ENCODE measurements at regions not wholly inside any gene's neighbourhood (a gene's known extent, or its start where the extent isn't known, plus 50 kb on each side); places are given as distances from the start of the nearest gene placed in this dataset.
"Not testable (repeated sequence)": the region's sequence is repeated elsewhere in the genome, so short reads cannot be mapped to it uniquely, and the experiment has no call there.

GRCh38 chrX:148080593-148080992 lies 99.5 kb downstream of the FMR1NB start:
- no peak for DNase-seq

DNA sequence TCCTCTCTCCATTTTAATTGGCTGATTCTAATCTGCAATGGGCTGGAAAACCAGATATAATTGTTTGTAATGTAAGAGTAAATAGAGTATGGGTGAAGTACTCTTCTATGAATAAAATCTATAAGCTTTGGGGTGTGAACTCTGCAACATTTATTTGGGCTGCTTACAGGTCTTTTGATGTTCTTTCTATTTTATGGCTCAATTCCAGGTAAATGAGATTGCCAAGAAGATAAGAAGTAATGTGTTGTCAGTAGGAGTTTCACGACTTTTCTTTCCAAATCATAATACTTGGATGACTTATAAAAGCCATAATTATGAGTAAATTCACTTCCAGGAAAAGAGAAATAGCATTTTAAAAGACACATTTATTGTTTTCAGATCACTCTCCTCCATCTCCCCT lies 103.5 kb downstream of the FMR1NB start:
- DNase-seq = no peak

- DNase-seq = no peak
Observed at GRCh38 chrX:148120151-148120550, 139.0 kb downstream of the FMR1NB start.

DNA sequence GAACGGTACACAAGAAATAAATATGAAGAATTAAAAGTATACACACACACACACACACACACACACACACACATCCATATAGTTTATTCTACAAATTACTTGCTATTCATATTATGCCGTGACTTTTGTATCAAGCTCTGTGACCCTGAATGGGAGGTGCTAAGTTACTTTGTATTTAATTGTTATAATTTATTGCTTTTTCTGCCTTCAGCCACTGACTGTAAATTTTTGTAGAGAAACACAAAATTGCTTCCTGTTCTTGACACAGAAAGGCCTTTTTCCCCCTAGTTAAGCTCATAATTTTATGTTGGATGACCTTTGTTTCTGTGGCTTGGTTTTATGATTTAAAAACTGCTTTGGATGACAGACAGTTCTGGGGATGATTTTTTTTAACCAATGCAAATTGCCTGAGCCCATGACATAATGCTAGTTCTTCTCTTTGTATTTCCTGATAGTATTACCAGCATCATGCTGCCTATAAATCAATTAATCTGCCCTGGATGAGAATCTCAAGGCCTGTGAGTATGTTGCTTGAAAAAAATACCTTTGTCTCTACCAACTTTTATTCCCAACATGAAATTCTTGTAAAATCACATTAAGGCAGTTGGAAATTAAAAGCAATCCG lies 140.0 kb downstream of the FMR1NB start:
- DNase-seq = no peak

DNA sequence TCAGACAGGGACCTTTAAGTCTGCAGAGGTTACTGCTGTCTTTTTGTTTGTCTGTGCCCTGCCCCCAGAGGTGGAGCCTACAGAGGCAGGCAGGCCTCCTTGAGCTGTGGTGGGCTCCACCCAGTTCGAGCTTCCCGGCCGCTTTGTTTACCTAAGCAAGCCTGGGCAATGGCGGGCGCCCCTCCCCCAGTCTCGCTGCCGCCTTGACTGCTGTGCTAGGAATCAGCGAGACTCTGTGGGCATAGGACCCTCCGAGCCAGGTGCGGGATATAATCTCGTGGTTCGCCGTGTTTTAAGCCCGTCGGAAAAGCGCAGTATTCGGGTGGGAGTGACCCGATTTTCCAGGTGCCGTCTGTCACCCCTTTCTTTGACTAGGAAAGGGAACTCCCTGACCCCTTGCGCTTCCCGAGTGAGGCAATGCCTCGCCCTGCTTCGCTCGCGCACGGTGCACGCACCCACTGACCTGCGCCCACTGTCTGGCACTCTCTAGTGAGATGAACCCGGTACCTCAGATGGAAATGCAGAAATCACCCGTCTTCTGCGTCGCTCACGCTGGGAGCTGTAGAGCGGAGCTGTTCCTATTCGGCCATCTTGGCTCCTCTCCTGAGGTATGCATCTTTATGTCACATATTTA lies 147.9 kb downstream of the FMR1NB start:
- DNase-seq = not testable (repeated sequence)

GRCh38 chrX:148133105-148133725 lies 152.1 kb downstream of the FMR1NB start:
- DNase-seq = no peak

DNA sequence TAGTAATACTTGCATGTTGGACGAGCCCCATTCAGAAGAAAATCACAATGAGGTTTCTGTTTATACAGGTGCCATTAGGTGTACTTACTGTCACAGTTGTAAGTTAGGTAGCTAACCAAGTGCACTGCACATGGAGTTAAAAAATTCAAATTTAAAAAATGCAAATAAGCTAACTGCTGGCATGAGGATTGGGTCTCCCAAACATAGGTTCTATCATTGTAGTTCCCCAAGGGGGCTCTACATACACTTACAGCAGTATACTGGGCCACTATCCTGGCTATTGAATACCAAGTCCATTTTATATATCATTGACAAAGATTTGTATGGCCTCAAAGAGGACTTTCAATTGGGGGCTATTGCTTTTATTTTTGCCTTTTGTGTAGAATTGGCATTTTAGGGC lies 153.4 kb downstream of the FMR1NB start:
- DNase-seq = no peak

DNA sequence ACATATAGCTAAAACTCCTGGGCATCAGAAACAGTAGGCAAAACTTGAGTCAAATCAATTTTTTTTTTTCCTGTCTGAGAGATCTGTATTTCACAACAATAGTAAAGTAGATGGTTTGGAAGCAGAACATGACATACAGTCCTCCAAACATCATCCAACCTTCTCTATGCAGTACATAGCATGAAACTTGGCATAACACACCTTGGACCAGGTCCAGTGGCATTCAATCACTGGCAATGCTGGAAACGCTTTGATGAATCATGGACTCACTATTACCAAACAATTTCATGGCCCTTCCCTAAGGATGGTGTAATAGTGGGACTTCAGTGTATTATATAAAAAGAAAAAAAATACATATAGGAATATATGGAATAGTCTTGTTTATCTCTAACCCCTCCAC lies 154.6 kb downstream of the FMR1NB start:
- DNase-seq = no peak

DNA sequence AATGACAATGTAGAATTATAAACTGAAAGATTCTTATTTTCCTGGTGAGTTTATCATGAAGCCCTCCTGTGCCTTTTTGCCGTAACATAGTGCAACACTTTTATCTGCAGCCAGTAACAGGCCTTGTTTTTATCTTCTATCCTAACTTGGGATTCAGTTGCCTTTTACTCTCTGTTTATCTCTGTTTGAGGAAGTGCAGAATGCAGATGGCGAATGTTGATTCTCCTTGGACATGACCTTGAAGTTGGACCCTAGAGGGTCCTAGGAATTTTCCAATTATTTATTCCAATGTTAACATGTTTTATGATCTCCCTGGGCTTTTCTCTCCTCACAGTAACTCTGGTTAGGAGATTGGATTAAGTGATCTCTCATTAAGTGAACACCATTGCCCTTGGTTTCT lies 165.0 kb downstream of the FMR1NB start:
- DNase-seq = no peak

GRCh38 chrX:148156986-148157385 lies 175.8 kb downstream of the FMR1NB start:
- DNase-seq = no peak

DNA sequence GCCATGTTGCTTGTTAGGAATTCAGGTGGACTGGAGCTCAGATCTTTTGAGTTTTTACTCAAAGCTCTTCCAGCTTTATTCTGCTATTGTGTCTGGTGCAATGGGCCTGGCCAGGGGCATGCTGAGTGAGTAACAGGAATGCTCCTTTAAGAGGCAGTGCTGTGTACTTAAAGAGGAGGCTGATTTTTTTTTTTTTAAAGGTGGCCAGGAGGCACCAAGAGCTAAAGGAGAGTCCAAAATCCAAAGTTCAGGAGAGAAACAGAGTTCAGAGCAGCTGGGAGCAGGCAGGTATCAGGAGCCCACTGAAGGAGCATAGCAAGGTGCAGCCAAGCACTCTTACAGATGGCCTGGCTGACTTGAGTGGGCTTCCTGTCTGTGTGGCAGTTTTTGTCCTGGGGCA lies 178.7 kb downstream of the FMR1NB start:
- no peak for DNase-seq

DNA sequence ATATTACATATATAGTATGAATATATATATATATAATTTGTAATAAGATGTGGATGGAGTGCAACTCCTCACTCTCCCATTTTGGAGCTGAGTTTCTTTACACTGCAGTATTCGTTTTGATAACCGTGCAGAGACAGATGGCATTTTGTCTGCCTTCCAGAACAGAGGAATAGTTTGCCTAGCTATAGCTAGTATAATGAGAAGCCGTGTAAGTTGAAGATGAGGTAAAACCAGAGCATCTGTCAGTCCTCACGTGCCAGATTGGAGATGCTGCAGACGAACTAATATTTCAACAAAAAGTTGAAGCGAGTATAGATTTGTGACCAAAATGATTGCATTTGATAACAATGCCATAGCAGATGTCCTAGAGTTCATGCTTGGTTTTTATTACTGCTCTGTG lies 180.6 kb downstream of the FMR1NB start:
- DNase-seq = no peak

DNA sequence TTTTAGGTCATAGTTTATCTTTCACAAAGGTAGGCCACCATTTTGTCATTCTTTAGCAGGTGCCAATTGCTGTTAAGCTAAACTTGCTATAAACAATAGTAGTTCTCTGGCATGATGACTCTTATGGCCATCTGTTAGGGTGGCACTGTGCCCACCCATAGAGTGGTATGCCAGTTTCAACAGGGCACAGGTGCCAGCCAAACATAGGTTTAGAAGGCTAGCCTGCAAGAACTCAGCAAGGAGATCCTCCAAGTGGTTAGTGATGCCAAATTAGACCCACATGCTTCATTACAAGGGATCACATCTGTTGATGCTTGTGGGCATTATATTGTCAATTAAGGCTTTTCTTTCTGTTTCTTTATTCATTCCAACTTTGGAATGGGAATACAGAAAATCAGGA lies 204.5 kb downstream of the FMR1NB start:
- no peak for DNase-seq

- no peak for DNase-seq
Observed at GRCh38 chrX:148192547-148192946, 211.4 kb downstream of the FMR1NB start.

DNA sequence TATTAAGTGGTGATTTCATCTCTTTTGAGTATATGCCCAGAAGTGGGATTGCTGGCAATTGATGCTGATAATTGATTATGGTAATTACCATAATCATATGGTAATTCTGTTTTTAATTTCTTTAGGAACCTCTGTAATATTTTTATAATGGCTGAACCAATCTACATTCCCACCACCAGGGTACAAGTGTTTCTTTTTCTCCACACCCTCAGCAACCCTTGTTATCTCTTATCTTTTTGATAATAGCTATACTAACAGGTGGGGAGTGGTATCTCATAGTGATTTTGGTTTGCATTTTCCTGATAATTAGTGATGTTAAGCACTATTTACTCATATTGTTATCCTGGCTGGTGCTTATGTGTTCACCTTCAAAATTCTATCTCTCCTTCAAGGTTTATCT lies 212.6 kb downstream of the FMR1NB start:
- DNase-seq = no peak

DNA sequence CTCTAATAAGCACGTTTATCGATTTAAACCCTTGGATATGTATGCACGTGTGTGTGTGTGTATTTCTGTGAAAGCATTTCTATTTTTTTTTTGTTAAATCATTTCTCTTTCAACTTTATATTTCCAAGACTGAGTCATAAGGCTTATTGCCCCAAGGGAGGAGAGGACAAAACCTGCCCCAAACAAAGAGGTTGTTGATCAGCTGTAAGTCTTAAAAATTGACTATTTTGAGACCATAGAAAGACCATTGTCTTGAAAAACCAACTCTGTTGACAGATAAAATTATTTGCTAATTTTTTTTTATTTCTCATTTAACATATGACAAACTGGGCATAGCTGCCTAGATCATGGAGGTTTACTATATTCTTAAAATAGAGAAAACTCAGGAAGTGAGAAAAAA lies 222.4 kb downstream of the FMR1NB start:
- no peak for DNase-seq

GRCh38 chrX:148204195-148204594 lies 223.1 kb downstream of the FMR1NB start:
- DNase-seq = no peak

GRCh38 chrX:148214786-148215185 lies 233.6 kb downstream of the FMR1NB start:
- DNase-seq = no peak

DNA sequence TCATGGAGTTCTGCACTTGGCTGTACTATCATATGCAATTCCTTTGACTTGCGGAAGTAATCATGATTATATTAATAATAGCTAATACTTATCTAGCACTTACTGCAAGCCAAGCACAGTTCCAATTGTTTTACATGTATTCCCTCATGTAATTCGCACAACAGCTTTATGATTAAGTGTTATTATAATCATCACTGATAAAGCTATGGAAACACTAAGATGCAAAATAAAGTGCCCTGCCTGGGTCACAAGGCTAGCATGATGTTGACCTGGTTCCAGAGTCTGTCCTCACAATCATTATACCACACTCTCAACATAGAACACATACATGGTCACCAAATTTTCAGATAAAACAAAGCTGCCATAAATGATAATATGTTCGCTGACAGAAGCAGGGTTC lies 234.6 kb downstream of the FMR1NB start:
- no peak for DNase-seq

GRCh38 chrX:148223361-148223760 lies 242.2 kb downstream of the FMR1NB start:
- DNase-seq = no peak

- no peak for DNase-seq
Observed at GRCh38 chrX:148228521-148228920, 247.4 kb downstream of the FMR1NB start.

DNA sequence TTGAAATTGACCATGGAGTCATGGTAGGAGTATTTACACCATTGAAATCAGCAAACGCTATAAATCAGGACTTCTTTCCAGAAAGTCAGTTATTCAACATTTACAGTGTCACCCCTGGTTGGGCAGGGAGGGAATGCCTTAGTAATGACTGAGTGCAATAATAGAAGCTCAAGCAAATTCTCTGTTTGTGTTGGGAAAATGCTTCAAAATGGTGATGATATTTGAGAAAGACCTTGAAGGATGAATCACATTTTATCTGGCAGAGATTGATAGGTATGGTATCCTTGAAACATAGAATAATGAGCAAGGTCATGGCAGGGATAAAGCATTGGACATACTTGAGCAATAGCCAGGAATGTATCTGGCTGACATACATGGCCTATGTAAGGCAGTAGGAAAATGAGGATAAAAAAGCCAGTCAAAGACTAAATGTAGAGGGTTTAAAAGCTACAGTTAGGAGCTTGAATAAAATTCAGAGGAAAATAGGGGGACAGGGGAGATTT lies 248.7 kb downstream of the FMR1NB start:
- no peak for DNase-seq

GRCh38 chrX:148259990-148260389 lies 240.4 kb upstream of the AFF2 start:
- no peak for DNase-seq

- no peak for DNase-seq
Observed at GRCh38 chrX:148265829-148266228, 234.6 kb upstream of the AFF2 start.

GRCh38 chrX:148268673-148269072 lies 231.7 kb upstream of the AFF2 start:
- DNase-seq = no peak
